ENCODE measurements at regions not wholly inside any gene's neighbourhood (a gene's known extent, or its start where the extent isn't known, plus 50 kb on each side); places are given as distances from the start of the nearest gene placed in this dataset.
"Not testable (repeated sequence)": the region's sequence is repeated elsewhere in the genome, so short reads cannot be mapped to it uniquely, and the experiment has no call there.

DNA sequence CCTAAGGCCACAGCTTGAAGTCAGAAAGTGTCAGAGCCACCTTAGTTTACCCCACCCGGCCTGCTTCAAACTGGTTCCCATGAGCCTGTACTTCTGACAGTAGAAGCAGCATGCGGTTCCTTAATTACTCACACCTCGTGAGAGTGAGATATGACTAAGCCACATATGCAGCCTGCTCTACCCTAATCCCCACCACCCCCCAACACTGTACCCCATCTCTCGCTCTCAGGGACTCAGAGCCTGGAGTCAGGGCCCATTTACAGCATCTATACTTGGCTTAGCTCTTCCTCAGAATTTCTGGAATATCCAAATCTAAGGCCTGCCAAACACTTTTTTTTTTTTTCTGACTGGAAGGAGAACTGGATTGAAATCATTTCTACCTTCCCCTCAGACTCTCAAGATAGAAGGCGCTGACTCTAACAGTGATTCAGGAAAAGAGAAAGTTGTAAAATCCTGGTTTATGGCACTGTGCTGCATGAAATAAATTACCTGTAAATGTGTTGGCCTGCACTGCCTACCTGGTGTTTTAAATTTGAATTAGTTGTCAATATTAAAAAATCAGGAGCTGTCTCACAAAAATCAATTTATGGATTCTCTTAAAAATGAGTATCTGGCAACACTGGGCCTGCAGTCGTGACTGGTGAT is 360.0 kb downstream of the RND3 start:
- intact Hi-C loops (cut with DNase I): no loop called here
- no peak for DNase-seq

DNA sequence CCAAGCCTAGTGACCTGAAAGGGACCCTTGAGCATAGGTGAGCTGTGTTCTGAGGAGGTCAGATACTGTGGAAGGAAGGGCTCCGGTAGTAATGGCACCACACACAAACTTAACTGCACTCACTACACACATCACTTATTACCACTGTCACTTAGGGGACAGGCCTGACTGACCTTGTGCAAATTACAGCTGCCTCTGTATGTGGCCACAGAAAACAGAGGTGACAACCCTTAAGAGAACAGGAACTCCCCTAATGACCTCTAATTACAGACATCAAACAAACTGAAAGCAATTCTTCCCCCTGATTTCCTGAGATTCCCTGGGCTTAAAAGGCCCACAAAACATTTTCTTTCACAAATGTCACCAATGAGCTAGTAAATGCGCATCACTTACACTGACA is 360.6 kb downstream of the RND3 start:
- intact Hi-C loops (cut with DNase I): no loop called here
- no peak for DNase-seq

DNA sequence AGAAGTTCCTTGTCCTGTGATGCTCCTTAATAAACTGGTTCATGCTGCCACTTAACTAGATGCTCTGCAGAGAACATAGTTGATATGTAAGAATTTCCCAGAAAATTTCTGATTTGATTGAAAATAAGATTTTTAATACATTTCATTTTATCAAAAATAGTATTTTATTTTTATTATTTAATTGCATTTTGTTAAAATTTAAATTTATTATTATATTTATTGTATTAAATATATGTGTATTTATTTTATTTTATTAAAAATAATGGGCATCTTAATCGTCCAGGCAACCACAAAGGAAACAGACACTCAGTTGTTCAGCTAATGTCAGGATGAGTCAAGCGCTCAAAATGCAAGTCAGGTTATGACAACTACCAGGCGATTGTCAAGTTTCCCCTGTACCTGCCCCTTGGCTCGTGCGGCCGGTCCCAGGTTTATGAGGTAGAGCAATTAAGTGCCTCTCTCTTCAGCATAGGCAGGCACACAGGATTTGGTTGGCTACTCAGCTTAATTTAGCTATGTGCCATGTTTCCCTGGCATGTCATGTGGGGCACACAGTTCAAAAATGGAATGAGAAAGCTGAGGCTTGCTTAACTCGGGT is 361.2 kb downstream of the RND3 start:
- intact Hi-C loops (cut with DNase I): no loop called here
- no peak for DNase-seq

DNA sequence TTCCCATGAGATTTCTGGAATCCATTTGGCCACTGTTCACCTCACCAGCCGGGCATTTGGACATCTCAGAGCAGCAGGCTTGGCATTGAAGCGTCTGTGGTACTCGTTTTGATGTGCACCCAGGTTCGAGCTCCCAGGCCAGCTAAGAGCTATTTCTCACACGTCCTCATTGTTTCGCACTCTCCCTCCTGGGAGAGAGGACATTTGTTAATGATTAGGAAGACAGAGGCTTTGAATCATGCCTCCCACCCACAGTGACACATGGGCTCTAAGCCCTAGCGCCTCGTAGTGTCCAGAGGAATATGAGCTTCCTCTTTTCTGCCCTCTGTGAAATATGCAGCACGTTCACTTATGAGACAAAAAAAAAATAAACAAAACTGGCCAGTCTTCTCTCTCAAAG is 361.8 kb downstream of the RND3 start:
- no peak for DNase-seq
- intact Hi-C loops (cut with DNase I): no loop called here

DNA sequence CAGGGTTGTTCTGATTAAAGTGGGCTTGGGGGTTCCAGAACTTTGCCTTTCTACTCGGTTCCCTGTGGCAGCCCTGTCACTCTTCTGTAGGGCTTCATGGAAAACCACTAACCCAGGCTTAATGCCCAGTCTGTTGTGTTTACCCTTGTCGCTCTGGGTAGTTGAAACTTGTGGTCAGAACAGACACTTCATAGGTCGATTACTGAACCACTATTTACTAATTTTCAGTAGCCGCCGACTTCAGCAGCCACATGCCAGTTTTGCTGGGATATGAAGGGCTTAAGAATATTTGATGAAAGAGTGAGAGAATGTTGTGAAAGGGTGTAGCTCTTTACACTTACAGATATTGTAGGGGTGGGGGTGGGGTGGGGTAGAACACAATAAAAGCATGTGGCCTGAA is 362.3 kb downstream of the RND3 start:
- DNase-seq: no peak
- intact Hi-C loops (cut with DNase I): no loop called here

DNA sequence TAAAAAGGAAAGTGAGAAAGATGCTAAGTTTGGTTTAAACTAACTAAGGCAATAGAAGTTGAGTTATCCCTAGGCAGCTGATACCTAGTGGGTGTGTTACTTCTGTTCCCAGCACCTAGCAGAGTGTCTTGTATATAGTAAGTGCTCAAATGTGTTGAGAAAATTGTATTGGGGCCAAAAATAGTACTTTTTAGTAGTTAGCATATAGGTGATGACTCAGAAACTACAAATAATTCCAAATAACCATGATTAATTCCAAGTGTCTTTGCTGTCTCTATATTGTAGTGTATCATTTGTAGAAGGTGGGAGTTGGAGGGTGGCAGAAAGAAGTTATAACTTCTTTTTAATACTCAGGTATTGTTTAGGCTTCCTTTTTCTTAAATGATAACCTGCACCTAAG is 362.7 kb downstream of the RND3 start:
- DNase-seq: no peak
- intact Hi-C loops (cut with DNase I): no loop called here

DNA sequence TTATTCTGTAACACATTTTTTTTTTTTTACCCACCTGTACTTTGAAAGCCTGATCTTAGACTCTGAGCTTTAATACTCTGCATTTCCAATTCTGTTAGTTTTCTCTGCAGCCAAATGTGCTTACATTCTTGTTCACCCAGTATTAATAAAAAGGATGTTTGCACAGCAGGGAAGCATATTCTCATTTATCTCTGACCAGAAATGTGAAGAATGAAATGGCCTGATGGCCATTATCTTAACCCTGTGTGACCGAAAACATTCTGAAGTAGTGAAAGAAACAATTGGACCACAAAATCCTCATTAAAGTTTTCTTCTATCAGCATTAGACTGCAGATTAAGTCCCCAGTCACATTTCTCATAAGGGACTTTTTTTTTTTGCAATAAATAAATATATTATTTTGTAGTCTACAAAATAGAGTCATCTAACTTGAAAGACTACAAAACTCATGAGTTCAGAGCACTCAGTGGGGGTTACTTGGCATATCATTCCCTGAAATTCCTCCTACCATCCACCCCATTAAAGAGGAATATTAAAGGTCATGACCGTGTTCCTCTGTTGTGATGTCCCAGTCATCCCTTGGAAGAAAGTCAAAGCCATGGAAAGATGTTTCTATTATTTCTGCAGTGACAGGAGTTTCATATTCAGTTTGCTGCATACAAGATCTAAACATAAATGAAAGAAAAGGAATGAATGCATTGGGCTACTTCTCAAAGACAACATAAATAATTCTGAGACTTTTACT is 364.4 kb downstream of the RND3 start:
- intact Hi-C loops (cut with DNase I): no loop called here

DNA sequence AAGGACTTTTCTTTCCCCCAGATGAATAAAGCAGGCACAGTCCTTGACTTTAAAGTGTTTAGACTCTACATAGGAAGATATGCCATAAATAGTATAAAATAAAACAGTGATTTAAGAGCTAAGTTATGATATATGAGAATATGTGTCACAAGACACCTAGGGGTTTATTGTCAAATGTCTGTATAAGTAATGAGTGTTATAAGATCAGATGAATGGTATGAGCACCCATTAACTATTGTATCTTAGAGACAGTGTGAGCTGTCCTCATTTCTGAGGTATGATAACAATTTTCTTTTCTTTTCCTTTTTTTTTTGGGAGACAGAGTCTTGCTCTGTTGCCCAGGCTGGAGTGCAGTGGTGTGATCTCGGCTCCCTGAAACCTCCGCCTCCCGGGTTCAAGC is 365.3 kb downstream of the RND3 start:
- intact Hi-C loops (cut with DNase I): no loop called here
- DNase-seq: no peak

More for the DNA sequence above, 364.4 kb downstream of the RND3 start:
- no peak for DNase-seq

DNA sequence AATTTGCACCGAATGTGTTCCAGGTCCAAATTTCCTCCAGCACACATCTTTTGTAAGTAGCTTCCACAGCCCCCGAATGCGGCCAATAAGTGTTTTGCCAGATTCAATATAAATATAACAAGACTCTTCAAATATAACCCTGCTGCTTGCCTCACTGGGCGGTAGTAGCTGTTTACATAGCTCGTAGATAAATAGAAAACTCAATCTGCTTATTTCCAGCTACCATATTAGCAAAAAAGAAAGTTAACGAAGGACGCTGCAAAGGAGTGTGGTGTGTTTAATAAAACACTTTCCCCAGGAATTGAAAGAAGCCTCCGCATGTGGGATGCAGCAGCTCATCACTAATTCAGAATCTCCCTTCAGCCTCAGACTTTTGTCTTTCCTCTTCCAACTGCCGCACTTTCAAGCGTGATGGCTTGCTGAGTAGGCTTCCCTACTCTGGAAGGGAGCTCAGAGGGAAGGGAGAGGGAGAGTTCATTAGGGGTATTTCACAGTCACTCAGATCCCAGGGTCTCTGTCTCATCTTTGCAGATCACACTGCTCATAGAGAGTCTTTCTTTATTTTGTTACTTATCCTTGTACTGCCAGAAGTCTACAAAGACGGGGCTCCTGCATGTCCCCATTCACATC is 367.0 kb downstream of the RND3 start:
- DNase-seq: no peak
- intact Hi-C loops (cut with DNase I): no loop called here

DNA sequence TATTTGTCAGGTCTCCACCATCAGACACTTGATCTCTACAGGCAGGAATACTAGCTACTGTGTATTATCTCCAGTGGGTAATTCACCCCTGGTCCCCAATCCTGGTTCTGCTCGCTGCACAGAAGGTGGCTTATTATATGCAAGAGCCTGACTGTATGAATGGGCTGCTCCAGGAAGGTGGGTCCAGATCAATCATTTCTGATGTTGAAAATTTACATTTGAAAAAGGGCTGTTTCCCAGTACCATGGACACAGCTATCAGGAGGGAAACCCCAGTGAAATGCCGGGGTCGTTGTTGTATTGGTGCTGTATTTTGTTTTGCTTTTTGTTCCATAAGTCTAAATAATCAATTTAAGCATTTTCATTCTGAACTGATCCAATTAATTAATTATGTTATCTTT is 367.6 kb downstream of the RND3 start:
- intact Hi-C loops (cut with DNase I): no loop called here
- no peak for DNase-seq

DNA sequence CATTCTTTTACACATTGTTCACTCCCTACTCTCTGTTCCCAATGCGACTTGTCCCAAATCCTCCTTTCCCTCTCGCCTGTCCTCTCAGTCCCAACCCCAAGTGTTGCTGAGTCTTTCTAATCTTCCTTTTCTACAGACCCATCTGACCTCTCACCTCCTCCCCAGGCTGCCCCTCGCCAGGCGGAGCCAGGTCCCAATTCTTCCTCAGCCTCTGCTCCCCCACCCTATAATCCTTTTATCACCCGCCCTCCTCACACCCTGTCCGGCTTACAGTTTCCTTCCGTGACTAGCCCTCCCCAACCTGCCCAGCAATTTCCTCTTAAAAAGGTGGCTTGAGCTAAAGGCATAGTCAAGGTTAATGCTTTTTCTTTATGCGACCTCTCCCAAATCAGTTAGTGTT is 373.4 kb downstream of the RND3 start:
- DNase-seq; intact Hi-C loops (cut with DNase I): not testable (repeated sequence)

DNA sequence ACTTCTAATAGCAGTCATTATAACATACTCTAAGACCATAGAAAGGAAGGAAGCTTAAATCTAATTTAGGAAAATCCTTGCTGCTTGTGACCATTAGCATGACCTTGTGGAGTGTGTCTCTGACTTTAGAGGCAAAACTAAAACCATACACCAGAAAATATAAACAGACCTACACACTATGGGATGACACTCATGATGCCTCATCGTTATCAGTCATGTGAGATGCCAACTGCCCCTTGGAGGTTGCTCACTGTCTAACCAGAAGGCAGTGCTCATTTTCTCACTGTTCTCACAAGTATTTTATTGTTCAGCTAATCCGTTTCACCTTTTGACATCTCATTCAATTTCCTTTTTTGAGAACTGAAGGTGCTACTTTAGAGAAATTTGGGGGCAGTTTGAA is 376.9 kb downstream of the RND3 start:
- intact Hi-C loops (cut with DNase I): no loop called here
- DNase-seq: no peak

DNA sequence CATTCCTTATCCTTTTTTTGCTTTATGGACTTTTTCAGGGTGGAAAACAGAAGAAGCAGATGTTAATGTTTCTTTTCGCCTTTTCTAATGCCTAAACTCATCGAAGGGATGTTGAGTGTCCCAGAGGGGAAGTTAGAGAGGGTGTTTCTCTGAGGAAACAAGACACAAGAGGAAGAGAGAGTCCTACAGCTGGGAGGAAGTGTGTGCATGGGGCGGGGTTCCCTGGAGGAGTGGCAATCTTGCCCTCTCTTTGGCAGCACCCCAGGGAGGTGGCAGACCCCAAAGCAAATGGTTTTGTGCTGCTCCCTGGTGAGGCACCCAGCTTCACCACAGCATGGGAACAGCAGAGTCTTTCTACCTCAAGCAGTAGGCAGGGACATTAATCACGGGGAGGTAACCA is 377.6 kb downstream of the RND3 start:
- intact Hi-C loops (cut with DNase I): no loop called here
- peak in 5 of 42 donors; percentile 4 to 21 (median 13) for DNase-seq

DNA sequence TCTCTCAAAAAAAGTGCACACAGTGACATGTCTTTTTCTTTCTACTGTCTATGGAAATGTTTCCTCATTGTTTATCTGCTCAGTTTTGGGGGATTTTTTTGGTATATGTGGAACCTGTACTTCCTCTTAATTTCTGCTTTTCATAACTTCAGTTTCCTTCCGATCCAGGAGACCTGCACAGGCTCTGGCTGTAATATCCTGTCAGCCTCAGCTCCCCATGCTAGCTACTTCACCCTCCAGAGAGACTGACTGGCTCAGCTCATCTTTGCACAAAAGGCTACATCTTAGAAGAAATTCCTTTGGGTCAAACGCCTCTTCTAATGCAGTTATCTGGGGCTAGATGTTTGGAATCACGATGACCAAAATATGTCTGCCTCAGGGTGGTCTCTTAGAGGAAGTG is 378.4 kb downstream of the RND3 start:
- no peak for DNase-seq
- intact Hi-C loops (cut with DNase I): no loop called here

DNA sequence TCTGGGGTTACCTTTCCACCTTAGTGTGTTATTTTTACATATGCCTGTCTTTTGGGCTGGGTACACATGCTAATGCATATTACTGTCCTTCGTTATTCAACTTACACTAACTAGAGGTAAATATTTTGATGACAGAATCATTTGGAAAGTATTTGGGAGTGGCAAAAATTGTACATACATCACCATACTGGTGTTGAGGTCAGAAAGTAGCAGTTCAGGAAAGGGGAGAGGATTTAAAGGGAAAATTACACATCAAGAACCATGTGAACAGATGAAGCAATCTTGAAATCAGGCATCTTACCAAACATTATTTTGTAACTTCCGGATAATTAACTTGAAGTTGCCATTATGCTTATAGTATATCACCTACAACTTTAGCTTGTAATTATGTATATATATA is 379.7 kb downstream of the RND3 start:
- no peak for DNase-seq
- intact Hi-C loops (cut with DNase I): no loop called here

DNA sequence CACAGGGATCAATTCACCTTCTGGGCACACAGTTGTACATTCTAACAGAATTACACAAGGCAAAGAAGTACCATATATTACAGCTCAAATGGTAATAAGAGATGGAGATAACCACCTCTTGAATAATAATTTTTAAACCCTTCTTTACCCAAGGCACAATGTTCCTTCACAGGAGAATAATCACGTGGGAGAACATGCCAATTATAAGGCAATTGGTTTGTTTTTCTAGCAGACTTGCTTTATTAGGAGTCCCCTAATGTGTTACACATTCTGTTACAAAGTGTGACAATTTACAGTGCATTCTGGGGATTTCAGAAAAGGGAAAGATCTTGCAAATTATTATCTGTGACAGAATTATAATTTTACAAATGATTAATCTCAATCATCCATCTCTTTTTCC is 380.3 kb downstream of the RND3 start:
- no peak for DNase-seq
- intact Hi-C loops (cut with DNase I): no loop called here

DNA sequence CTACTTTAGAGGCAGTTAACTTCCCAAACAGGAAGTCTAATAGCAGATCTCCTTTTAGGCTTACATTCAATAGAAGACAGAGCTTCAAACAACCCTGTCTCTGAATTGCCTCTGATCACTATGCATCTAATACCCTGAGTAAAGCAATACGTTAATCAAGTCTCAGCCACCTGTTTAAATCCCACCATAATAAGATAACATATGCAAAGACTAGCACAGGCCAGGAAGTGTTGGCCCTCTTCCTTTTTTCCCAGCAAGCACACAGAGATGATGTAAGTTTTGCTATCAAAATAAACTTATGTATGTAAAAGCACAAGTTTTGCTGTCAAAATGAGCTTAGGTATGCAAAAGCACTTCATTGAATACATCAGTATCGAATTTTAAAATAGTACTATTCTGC is 385.5 kb downstream of the RND3 start:
- intact Hi-C loops (cut with DNase I): no loop called here
- DNase-seq: no peak

DNA sequence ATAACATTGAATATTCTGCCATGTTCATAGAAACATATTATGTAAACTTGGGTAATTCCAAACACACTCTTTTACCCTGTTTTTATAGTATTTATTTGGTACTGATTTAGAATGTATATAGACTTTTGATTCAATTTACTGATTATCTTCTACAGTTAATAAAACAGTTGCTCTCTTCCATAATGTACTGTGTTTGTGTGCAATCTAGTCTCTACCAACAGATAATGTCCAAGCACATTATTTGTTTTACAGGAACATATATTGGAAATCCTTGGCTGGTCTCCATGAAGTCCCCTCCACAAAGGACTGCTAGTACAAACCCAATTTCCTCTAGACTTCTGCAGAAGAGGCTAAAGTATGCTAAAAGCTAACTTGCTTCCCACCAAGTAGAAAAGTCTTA is 386.6 kb downstream of the RND3 start:
- DNase-seq: no peak
- intact Hi-C loops (cut with DNase I): no loop called here

DNA sequence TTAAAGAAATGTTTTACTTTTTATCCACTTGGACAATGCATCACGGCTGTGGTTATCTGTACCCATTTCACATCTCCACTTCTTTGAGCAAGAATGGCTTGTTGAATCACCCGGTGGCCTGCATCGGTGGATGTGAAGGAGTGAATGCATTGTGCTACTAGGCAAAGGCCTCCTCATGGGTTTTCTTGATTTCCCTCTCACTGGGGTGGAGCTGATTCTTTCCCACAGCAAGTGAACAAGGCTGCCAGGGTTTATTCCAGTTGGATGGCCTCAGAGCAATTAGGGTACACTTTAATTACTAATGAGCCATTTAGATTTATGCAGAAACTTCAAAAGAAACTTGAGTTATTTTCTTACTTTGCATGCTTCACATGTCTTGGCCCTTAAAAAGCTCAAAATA is 387.1 kb downstream of the RND3 start:
- DNase-seq: peak in 20 of 42 donors; percentile 3 to 76 (median 25)
- intact Hi-C loops (cut with DNase I): no loop called here

DNA sequence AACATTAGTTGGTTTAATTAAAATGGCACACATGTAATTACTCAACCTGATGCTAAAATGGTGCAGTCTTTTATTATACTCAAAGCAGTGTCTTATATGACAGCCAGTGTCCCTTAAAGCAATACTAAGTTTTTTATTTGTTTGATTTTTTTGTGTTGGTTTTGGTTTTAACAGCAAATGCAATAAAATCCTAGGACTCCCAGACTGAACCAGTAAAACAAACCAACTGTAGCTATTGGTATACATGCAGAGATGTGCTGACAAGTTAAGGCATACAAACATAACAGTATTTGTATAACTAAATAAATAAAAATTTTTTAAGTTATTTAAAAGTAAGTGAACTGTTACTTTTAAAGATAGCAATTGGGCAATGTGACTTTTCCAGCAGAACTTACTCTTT is 387.7 kb downstream of the RND3 start:
- no peak for DNase-seq
- intact Hi-C loops (cut with DNase I): no loop called here

Data from head of caudate nucleus (tissue), 42 donors.